Upper lobe of right lung (tissue), 1 donor: ENCODE measurements at regions not wholly inside any gene's neighbourhood (a gene's known extent, or its start where the extent isn't known, plus 50 kb on each side); places are given as distances from the start of the nearest gene placed in this dataset.

ENCODE experiments used
- ATAC-seq: fragments of 200-7000 bp; cut with Tn5 transposase; one replicate; pipeline ENCODE4 v1.9.1; 2020; ENCODE audit warnings: mild to moderate bottlenecking, moderate library complexity
- DNase-seq: peaks from one replicate; pipeline ENCODE4 v3.0.0-alpha.2; 2020
- H3K27ac ChIP-seq: fragments of 200-600 bp; one replicate; pipeline ENCODE4 v1.8.0; 2022
- H3K27me3 ChIP-seq: fragments of 200-600 bp; one replicate; pipeline ENCODE4 v1.8.0; 2022; ENCODE audit warnings: mild to moderate bottlenecking
- H3K36me3 ChIP-seq: fragments of 200-600 bp; one replicate; pipeline ENCODE4 v1.8.0; 2022
- H3K4me1 ChIP-seq: fragments of 200-600 bp; one replicate; pipeline ENCODE4 v1.8.0; 2022
- H3K4me3 ChIP-seq: fragments of 200-600 bp; one replicate; pipeline ENCODE4 v1.8.0; 2022; ENCODE audit warnings: mild to moderate bottlenecking
- H3K9me3 ChIP-seq: fragments of 200-600 bp; one replicate; pipeline ENCODE4 v1.8.0; 2022
- intact Hi-C: fragments of 100-400 bp; cut with DNase I; formaldehyde crosslinking; loops from one replicate; pipeline ENCODE4 v1.11.0; 2022
- TF ChIP-seq, protein P1 (sequence below): fragments of 200-600 bp; IDR thresholded peaks from one replicate; pipeline ENCODE4 v1.8.0; 2022; ENCODE audit warnings: antibody characterized with exemption
- donor health status: DM: no; HTN: yes; CAD: no; lungs with severe emphysema.

- DNase-seq = no peak
- TF ChIP-seq, protein P1, sequence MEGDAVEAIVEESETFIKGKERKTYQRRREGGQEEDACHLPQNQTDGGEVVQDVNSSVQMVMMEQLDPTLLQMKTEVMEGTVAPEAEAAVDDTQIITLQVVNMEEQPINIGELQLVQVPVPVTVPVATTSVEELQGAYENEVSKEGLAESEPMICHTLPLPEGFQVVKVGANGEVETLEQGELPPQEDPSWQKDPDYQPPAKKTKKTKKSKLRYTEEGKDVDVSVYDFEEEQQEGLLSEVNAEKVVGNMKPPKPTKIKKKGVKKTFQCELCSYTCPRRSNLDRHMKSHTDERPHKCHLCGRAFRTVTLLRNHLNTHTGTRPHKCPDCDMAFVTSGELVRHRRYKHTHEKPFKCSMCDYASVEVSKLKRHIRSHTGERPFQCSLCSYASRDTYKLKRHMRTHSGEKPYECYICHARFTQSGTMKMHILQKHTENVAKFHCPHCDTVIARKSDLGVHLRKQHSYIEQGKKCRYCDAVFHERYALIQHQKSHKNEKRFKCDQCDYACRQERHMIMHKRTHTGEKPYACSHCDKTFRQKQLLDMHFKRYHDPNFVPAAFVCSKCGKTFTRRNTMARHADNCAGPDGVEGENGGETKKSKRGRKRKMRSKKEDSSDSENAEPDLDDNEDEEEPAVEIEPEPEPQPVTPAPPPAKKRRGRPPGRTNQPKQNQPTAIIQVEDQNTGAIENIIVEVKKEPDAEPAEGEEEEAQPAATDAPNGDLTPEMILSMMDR = no peak
- ATAC-seq = no peak
- intact Hi-C loops = no loop called here
- Histone ChIP-seq H3K4me3 (no peak overlapping the region), H3K9me3 (no peaks in the 10 kb centered on the region), H3K27ac (no peak overlapping the region), H3K36me3 (no peaks in the 10 kb centered on the region), H3K4me1 (no peaks in the 10 kb centered on the region), H3K27me3 (no peaks in the 10 kb centered on the region)
Measured at GRCh38 chr2:185208261-185208660, 530.3 kb upstream of the FSIP2 start.

DNA sequence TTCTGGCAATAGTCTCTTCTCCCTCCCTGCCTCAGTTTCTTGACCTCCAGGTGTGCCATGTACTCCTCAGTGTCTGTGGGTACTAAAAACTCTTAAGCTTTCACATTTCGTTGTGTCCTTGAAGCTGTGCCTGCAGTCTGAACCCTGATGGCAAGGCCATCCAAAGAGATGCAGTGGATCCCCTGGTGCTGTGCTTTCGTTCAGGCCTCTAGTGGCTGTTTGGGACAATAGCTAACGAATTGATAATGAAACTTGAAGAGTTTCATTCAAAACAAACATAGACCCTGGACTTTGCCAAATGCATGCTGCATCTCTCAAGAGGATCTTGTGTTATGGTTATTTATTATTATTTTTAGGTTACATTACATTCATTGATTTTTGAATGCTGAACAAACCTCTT lies 523.1 kb upstream of the FSIP2 start:
- no peak for ATAC-seq
- TF ChIP-seq, protein P1 = no peak
- no peak for DNase-seq
- H3K27me3 ChIP-seq = no peaks in the 10 kb centered on the region
- intact Hi-C loops = no loop called here
- H3K27ac ChIP-seq = no peak overlapping the region
- H3K36me3 ChIP-seq = no peaks in the 10 kb centered on the region
- no peak overlapping the region for H3K4me3 ChIP-seq
- H3K4me1 ChIP-seq = no peaks in the 10 kb centered on the region
- no peaks in the 10 kb centered on the region for H3K9me3 ChIP-seq

DNA sequence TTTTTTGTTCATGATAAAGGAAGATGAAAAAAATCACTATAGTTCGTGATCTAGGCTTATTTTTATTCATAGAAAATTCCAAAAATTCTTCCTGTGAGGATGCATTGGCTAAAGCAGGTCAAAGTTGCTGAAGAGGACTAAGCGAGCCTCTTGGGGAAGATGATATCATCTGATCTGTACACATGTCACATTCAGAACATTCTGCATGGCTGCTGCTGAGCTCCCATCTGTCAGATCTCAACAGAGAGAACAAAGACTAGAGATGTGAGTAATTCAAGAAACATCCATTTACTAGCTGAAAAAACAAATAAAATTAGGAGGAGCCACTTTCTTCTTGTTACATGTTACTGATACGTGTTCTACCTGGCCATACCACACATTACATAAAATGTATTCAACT lies 518.6 kb upstream of the FSIP2 start:
- TF ChIP-seq, protein P1 = no peak
- Histone ChIP-seq H3K4me3 (no peak overlapping the region), H3K27me3 (no peaks in the 10 kb centered on the region), H3K4me1 (no peaks in the 10 kb centered on the region), H3K36me3 (no peaks in the 10 kb centered on the region), H3K9me3 (no peaks in the 10 kb centered on the region), H3K27ac (no peak overlapping the region)
- DNase-seq (no peak), ATAC-seq (no peak)
- intact Hi-C loops = no loop called here

GRCh38 chr2:185222311-185222710 lies 516.3 kb upstream of the FSIP2 start:
- H3K36me3 ChIP-seq = no peaks in the 10 kb centered on the region
- no peaks in the 10 kb centered on the region for H3K9me3 ChIP-seq
- DNase-seq (no peak), ATAC-seq (no peak)
- intact Hi-C loops = no loop called here
- H3K27me3 ChIP-seq = no peaks in the 10 kb centered on the region
- no peak overlapping the region for H3K27ac ChIP-seq
- no peaks in the 10 kb centered on the region for H3K4me1 ChIP-seq
- no peak overlapping the region for H3K4me3 ChIP-seq
- TF ChIP-seq, protein P1 = no peak

DNA sequence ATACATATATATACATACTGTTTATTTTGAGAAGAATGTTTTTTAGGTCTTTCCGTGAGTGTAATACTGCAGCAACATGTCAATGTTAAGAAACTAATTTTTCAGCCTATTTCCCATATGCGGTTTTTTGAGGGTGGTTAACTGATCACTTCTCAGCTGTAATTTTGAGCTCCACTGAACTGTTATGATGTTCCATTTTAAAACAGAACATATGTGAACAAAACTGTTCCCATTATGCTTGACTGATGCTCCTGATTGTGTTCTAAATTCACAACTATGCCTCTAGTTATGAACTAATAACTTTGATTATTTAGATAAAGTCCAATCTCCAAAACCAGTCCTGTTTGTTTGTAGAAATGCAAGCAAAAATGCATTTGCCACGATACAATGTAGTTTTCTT lies 511.2 kb upstream of the FSIP2 start:
- no peaks in the 10 kb centered on the region for H3K4me1 ChIP-seq
- ATAC-seq = no peak
- no peak overlapping the region for H3K4me3 ChIP-seq
- no peak for DNase-seq
- no peak overlapping the region for H3K27ac ChIP-seq
- no peaks in the 10 kb centered on the region for H3K27me3 ChIP-seq
- H3K36me3 ChIP-seq = no peaks in the 10 kb centered on the region
- TF ChIP-seq, protein P1 = no peak
- no peaks in the 10 kb centered on the region for H3K9me3 ChIP-seq
- intact Hi-C loops = no loop called here

- no peak overlapping the region for H3K4me3 ChIP-seq
- H3K27me3 ChIP-seq = no peaks in the 10 kb centered on the region
- no peak for DNase-seq
- TF ChIP-seq, protein P1 = no peak
- H3K9me3 ChIP-seq = no peaks in the 10 kb centered on the region
- H3K36me3 ChIP-seq = no peaks in the 10 kb centered on the region
- H3K27ac ChIP-seq = no peak overlapping the region
- no peak for ATAC-seq
- H3K4me1 ChIP-seq = no peaks in the 10 kb centered on the region
- intact Hi-C loops = no loop called here
Measured at GRCh38 chr2:185239491-185239890, 499.1 kb upstream of the FSIP2 start.
